Tibial nerve (tissue), 4 donors: ENCODE measurements at regions not wholly inside any gene's neighbourhood (a gene's known extent, or its start where the extent isn't known, plus 50 kb on each side); places are given as distances from the start of the nearest gene placed in this dataset.

Experiments used
- CTCF ChIP-seq, 5 experiments: fragments of 200-600 bp in 3 of 5; fragments of 450-650 bp in 2 of 5; sonication (generic) in 3 of 5; IDR thresholded peaks; one replicate each; pipeline ENCODE4 v1.5.1; 2016 to 2019; ENCODE audit warnings: antibody characterized with exemption in 5 of 5, mild to moderate bottlenecking in 3 of 5, moderate library complexity in 2 of 5
- EP300 ChIP-seq, 2 donors: sonication (generic); formaldehyde crosslinking; IDR thresholded peaks; one replicate each; pipeline ENCODE4 v1.6.1; 2017; ENCODE audit warnings: antibody characterized with exemption in 2 of 2, mild to moderate bottlenecking in 1 of 2
- POLR2A ChIP-seq, 2 donors: fragments of 450-650 bp; IDR thresholded peaks; one replicate each; pipeline ENCODE4 v1.6.1; 2017; ENCODE audit warnings: antibody characterized with exemption in 2 of 2, mild to moderate bottlenecking in 2 of 2, moderate library complexity in 2 of 2

- no peak for TF ChIP-seq CTCF (IDR thresholded peaks at IDR 0.05)
- TF ChIP-seq POLR2A (IDR thresholded peaks at IDR 0.05) = no peak
- no peak for TF ChIP-seq EP300 (IDR thresholded peaks at IDR 0.05)
Measured at GRCh38 chr2:138084206-138084605, 119.9 kb downstream of the HNMT start.
